ENCODE measurements at regions not wholly inside any gene's neighbourhood (a gene's known extent, or its start where the extent isn't known, plus 50 kb on each side); places are given as distances from the start of the nearest gene placed in this dataset.

- Histone ChIP-seq H3K23ac (ENCODE audit: insufficient read length, low read depth, low read length) (no peak overlapping the region), H4K91ac (ENCODE audit: insufficient read length, low read depth, low read length) (no peak overlapping the region), H2BK12ac (ENCODE audit: insufficient read length, low read depth, low read length) (no peak overlapping the region), H4K8ac (replicated peaks; ENCODE audit: insufficient read length, low read depth, low read length) (no peak overlapping the region), H2BK20ac (ENCODE audit: low read depth, low read length, poor library complexity, severe bottlenecking) (no peak overlapping the region), H2AK5ac (ENCODE audit: insufficient read length, low read length) (no peak overlapping the region), H3K79me1 (ENCODE audit: insufficient read depth, low read depth, low read length, poor library complexity, severe bottlenecking) (no peaks in the 10 kb centered on the region), H3K4ac (ENCODE audit: low read depth, low read length) (no peak overlapping the region), H4K20me1 (ENCODE audit: control insufficient read depth, insufficient read depth, insufficient read length) (no peaks in the 10 kb centered on the region), H3K27me3 (ENCODE audit: insufficient read depth, low read length) (no peaks in the 10 kb centered on the region), H3K79me2 (ENCODE audit: insufficient read depth, low read length) (no peaks in the 10 kb centered on the region), H3K18ac (ENCODE audit: insufficient read length, low read depth, low read length) (no peak overlapping the region), H3K14ac (ENCODE audit: insufficient read depth, low read length) (no peak overlapping the region), H2AFZ (ENCODE audit: low read length) (no peak overlapping the region), H3K56ac (ENCODE audit: insufficient read length, low read depth, low read length) (no peak overlapping the region), H3K27ac (ENCODE audit: insufficient read length, low read depth, low read length) (no peak overlapping the region), H3K9me3 (ENCODE audit: control insufficient read depth, low read depth, low read length) (no peaks in the 10 kb centered on the region), H3T11ph (ENCODE audit: low read length) (no peak overlapping the region), H2BK120ac (ENCODE audit: low read depth, low read length, poor library complexity, severe bottlenecking) (no peak overlapping the region), H4K5ac (ENCODE audit: insufficient read length, low read depth, low read length) (no peak overlapping the region), H2BK15ac (ENCODE audit: low read depth, low read length) (no peak overlapping the region), H3K9ac (ENCODE audit: extremely low read depth, insufficient read length, low read length) (no peak overlapping the region), H3K4me2 (ENCODE audit: insufficient read depth, insufficient read length, low read length) (no peak overlapping the region), H2BK5ac (ENCODE audit: insufficient read length, low read length) (no peak overlapping the region), H3K23me2 (ENCODE audit: insufficient read length, low read depth, low read length, poor library complexity, severe bottlenecking) (peaks cover 3% of the 10 kb centered on the region), H3K4me1 (ENCODE audit: insufficient read depth, low read length) (no peaks in the 10 kb centered on the region; the same call in none of the 2 replicates)
- TF ChIP-seq CTCF (conservative IDR thresholded peaks at IDR 0.05), result no peak
- no CpG with 5 or more reads among the region's 7 CpGs for WGBS (ENCODE audit: extremely low coverage, insufficient read length, low lambda C conversion rate)
- Mint-ChIP-seq H3K4me1 (peaks cover 26 to 35% of the 10 kb centered on the region in 2 experiments), H3K27ac (peak overlapping the region in 2 of 3 experiments; percentile 10 to 17; a peak in 2 of 7 replicates), H3K36me3 (ENCODE audit: insufficient read depth in 1 of 3, low read depth in 3 of 3) (no peaks in the 10 kb centered on the region), H3K27me3 (ENCODE audit: low read depth) (no peaks in the 10 kb centered on the region), H3K4me3 (no peak overlapping the region), H3K9me3 (no peaks in the 10 kb centered on the region)
- DNase-seq, result no peak
Measured at GRCh38 chr1:56190806-56191365, 388.5 kb downstream of the PLPP3 start.

Data from H9 (cell line).